NT2/D1 (cell line): ENCODE measurements at regions not wholly inside any gene's neighbourhood (a gene's known extent, or its start where the extent isn't known, plus 50 kb on each side); places are given as distances from the start of the nearest gene placed in this dataset.

Source experiments
- DNase-seq: peaks from one replicate; pipeline ENCODE4 v3.0.0-alpha.2; 2011; ENCODE audit warnings: low read depth, low spot score
- H3K27me3 ChIP-seq: 2 replicates; pipeline ENCODE4 v1.6.0; 2011; ENCODE audit warnings: mild to moderate bottlenecking; ENCODE audit not compliant: insufficient read length, insufficient read depth
- H3K36me3 ChIP-seq: 2 replicates; pipeline ENCODE4 v1.6.1; 2011; ENCODE audit warnings: mild to moderate bottlenecking, low read length, mixed read lengths; ENCODE audit not compliant: insufficient read depth, insufficient read length
- H3K4me1 ChIP-seq: 2 replicates; pipeline ENCODE4 v1.5.1; 2011; ENCODE audit not compliant: insufficient read depth, insufficient read length
- H3K4me3 ChIP-seq: 2 replicates; pipeline ENCODE4 v1.5.1; 2011; ENCODE audit warnings: low read depth; ENCODE audit not compliant: insufficient read length
- H3K9ac ChIP-seq: 2 replicates; pipeline ENCODE4 v1.6.0; 2011; ENCODE audit warnings: low read depth; ENCODE audit not compliant: insufficient read length
- H3K9me3 ChIP-seq: 2 replicates; pipeline ENCODE4 v1.5.1; 2011; ENCODE audit warnings: mild to moderate bottlenecking, low read length; ENCODE audit not compliant: insufficient read depth
- SUZ12 ChIP-seq: IDR thresholded peaks from 2 replicates; pipeline ENCODE4 v1.6.1; 2011; ENCODE audit not compliant: insufficient read length, insufficient read depth; ENCODE audit errors: extremely low read depth
- YY1 ChIP-seq: IDR thresholded peaks from 2 replicates; pipeline ENCODE4 v1.6.1; 2011; ENCODE audit not compliant: insufficient read length, insufficient read depth
- ZNF274 ChIP-seq: IDR thresholded peaks from 2 replicates; pipeline ENCODE4 v1.6.1; 2011; ENCODE audit warnings: mild to moderate bottlenecking, low read depth, low read length

GRCh38 chr10:85047170-85047834 is 718.9 kb downstream of the CCSER2 start:
- no peak for DNase-seq
- Histone ChIP-seq H3K36me3 (no peaks in the 10 kb centered on the region), H3K9me3 (no peaks in the 10 kb centered on the region), H3K9ac (no peak overlapping the region), H3K4me1 (no peaks in the 10 kb centered on the region), H3K27me3 (no peaks in the 10 kb centered on the region), H3K4me3 (no peak overlapping the region)
- TF ChIP-seq SUZ12 = no peak
- no peak for TF ChIP-seq ZNF274
- no peak for TF ChIP-seq YY1

DNA sequence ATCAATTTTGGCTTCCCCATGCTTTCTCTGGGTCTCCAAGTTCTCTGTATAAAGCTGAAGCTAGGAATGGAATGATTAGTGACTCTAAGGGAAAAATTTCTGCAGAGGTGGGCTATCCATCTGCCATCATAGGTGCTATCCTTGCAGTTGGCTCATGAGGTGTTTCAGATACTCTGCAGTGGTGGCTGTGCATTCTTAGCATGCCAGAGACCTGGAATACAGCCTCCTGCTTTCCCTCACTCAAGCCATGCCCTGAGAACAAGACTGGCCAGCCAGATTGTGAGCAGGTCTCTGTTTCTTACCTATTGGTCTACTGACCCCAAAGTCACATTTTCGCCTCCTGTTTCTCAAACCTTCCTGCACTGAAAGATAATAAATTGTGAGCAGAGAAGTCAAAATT is 719.6 kb downstream of the CCSER2 start:
- H3K9ac ChIP-seq = no peak overlapping the region
- H3K4me3 ChIP-seq = no peak overlapping the region
- DNase-seq = no peak
- no peak for TF ChIP-seq ZNF274
- no peak for TF ChIP-seq YY1
- no peak for TF ChIP-seq SUZ12
- no peaks in the 10 kb centered on the region for H3K4me1 ChIP-seq
- H3K36me3 ChIP-seq = no peaks in the 10 kb centered on the region
- H3K9me3 ChIP-seq = no peaks in the 10 kb centered on the region
- no peaks in the 10 kb centered on the region for H3K27me3 ChIP-seq

- Histone ChIP-seq H3K9me3 (no peaks in the 10 kb centered on the region), H3K36me3 (no peaks in the 10 kb centered on the region), H3K27me3 (no peaks in the 10 kb centered on the region), H3K4me1 (no peaks in the 10 kb centered on the region), H3K9ac (no peak overlapping the region), H3K4me3 (no peak overlapping the region)
- TF ChIP-seq YY1 (no peak), ZNF274 (no peak), SUZ12 (no peak)
- no peak for DNase-seq
Measured at GRCh38 chr10:85048644-85049043, 720.3 kb downstream of the CCSER2 start.

DNA sequence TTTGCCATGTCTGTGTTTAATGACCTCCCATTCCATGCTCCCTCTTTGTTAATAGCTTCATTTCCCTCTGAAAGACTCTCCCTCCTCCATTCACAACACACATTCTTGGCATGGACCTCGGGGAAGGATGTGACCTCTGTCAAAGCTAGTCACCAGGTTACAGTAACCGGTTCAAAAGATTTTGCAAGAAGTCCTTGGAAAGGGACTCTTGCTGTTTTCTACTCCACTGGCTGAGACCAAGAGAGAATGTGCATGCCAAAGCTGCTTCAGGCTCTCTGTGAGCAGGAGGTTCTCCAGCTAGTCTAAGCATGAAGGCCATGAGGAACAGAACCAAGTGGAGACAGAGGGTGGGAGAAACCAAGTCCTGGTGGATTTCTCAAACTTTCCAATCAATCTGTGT is 732.6 kb downstream of the CCSER2 start:
- no peak for DNase-seq
- H3K9ac ChIP-seq = no peak overlapping the region
- no peak overlapping the region for H3K4me3 ChIP-seq
- H3K4me1 ChIP-seq = no peaks in the 10 kb centered on the region
- no peaks in the 10 kb centered on the region for H3K27me3 ChIP-seq
- TF ChIP-seq YY1 = no peak
- TF ChIP-seq SUZ12 = no peak
- no peak for TF ChIP-seq ZNF274
- H3K36me3 ChIP-seq = no peaks in the 10 kb centered on the region
- peaks cover 4% of the 10 kb centered on the region; the same call in 1 of the 2 replicates for H3K9me3 ChIP-seq

GRCh38 chr10:85061401-85061800 is 733.0 kb downstream of the CCSER2 start:
- no peaks in the 10 kb centered on the region for H3K27me3 ChIP-seq
- H3K9me3 ChIP-seq = peaks cover 4% of the 10 kb centered on the region; the same call in 1 of the 2 replicates
- no peak overlapping the region for H3K4me3 ChIP-seq
- H3K9ac ChIP-seq = no peak overlapping the region
- H3K4me1 ChIP-seq = no peaks in the 10 kb centered on the region
- TF ChIP-seq SUZ12 = no peak
- TF ChIP-seq ZNF274 = no peak
- no peak for TF ChIP-seq YY1
- no peak for DNase-seq
- no peaks in the 10 kb centered on the region for H3K36me3 ChIP-seq

DNA sequence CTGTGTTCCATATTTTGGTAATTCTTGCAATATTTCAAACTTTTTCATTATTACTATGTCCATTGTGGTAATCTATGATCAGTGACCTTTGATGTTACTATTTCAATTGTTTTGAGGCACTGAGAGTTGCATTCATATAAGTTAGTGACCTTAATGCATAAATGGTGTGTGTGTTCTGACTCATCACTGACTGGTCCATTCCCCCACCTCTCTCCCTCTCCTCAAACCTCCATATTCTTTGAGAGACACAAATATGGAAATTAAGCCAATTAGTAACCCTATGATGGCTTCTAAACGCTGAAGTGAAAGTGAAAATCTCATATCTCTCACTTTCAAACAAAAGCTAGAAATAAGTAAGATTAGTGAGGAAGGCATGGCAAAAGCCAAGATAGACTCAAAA is 739.6 kb downstream of the CCSER2 start:
- Histone ChIP-seq H3K4me3 (no peak overlapping the region), H3K27me3 (no peaks in the 10 kb centered on the region), H3K36me3 (no peaks in the 10 kb centered on the region), H3K4me1 (no peaks in the 10 kb centered on the region), H3K9ac (no peak overlapping the region), H3K9me3 (peaks cover 4% of the 10 kb centered on the region; the same call in 1 of the 2 replicates)
- TF ChIP-seq ZNF274 (no peak), SUZ12 (no peak), YY1 (no peak)
- no peak for DNase-seq

DNA sequence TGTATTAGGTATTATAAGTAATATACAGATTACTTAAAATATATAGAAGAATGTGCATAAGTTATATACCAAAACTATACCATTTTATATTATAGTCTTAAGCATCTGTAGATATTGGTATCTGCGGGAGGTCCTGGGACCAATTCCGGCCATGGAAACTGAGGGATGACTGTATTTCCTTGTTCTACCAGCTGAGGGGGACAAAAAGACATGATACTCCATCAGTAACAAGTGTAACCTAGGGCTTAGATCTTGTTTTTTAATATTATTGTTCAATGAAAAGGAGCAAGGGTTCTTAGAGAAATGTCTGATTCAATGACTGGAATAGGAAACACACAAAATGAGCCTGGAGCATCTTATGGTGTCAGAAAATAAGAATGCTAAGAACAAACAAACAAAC is 752.5 kb downstream of the CCSER2 start:
- H3K36me3 ChIP-seq = no peaks in the 10 kb centered on the region
- no peak overlapping the region for H3K4me3 ChIP-seq
- no peaks in the 10 kb centered on the region for H3K9me3 ChIP-seq
- no peaks in the 10 kb centered on the region for H3K4me1 ChIP-seq
- no peak for TF ChIP-seq YY1
- TF ChIP-seq ZNF274 = no peak
- TF ChIP-seq SUZ12 = no peak
- no peak overlapping the region for H3K9ac ChIP-seq
- no peaks in the 10 kb centered on the region for H3K27me3 ChIP-seq
- no peak for DNase-seq
